ENCODE measurements at regions not wholly inside any gene's neighbourhood (a gene's known extent, or its start where the extent isn't known, plus 50 kb on each side); places are given as distances from the start of the nearest gene placed in this dataset.

GRCh38 chr3:40800343-40800742, 275.6 kb downstream of the ZNF621 start:
- DNase-seq (ENCODE audit: low read depth in 1 of 2, low spot score in 1 of 2) = no peak

- no peak for DNase-seq (ENCODE audit: low read depth in 1 of 2, low spot score in 1 of 2)
Observed at GRCh38 chr3:40801284-40801741, 276.6 kb downstream of the ZNF621 start.

GRCh38 chr3:40803311-40803710, 278.6 kb downstream of the ZNF621 start:
- DNase-seq (ENCODE audit: low read depth in 1 of 2, low spot score in 1 of 2) = no peak

GRCh38 chr3:40805456-40805855, 280.7 kb downstream of the ZNF621 start:
- DNase-seq (ENCODE audit: low read depth in 1 of 2, low spot score in 1 of 2) = no peak

- no peak for DNase-seq (ENCODE audit: low read depth in 1 of 2, low spot score in 1 of 2)
Observed at GRCh38 chr3:40810813-40811212, 286.1 kb downstream of the ZNF621 start.

- DNase-seq (ENCODE audit: low read depth in 1 of 2, low spot score in 1 of 2) = no peak
Observed at GRCh38 chr3:40817017-40817416, 292.3 kb downstream of the ZNF621 start.

- DNase-seq (ENCODE audit: low read depth in 1 of 2, low spot score in 1 of 2) = no peak
Observed at GRCh38 chr3:40821315-40821714, 296.6 kb downstream of the ZNF621 start.

- DNase-seq (ENCODE audit: low read depth in 1 of 2, low spot score in 1 of 2) = no peak
Observed at GRCh38 chr3:40827226-40827625, 302.5 kb downstream of the ZNF621 start.

- DNase-seq (ENCODE audit: low read depth in 1 of 2, low spot score in 1 of 2) = no peak
Observed at GRCh38 chr3:40827942-40828688, 303.4 kb downstream of the ZNF621 start.

- DNase-seq (ENCODE audit: low read depth in 1 of 2, low spot score in 1 of 2) = no peak
Observed at GRCh38 chr3:40828741-40829415, 304.1 kb downstream of the ZNF621 start.

- no peak for DNase-seq (ENCODE audit: low read depth in 1 of 2, low spot score in 1 of 2)
Observed at GRCh38 chr3:40829876-40830275, 305.1 kb downstream of the ZNF621 start.

- DNase-seq (ENCODE audit: low read depth in 1 of 2, low spot score in 1 of 2) = no peak
Observed at GRCh38 chr3:40837300-40837699, 312.5 kb downstream of the ZNF621 start.

GRCh38 chr3:40841131-40841530, 316.4 kb downstream of the ZNF621 start:
- DNase-seq (ENCODE audit: low read depth in 1 of 2, low spot score in 1 of 2) = no peak

GRCh38 chr3:40841570-40842109, 316.9 kb downstream of the ZNF621 start:
- DNase-seq (ENCODE audit: low read depth in 1 of 2, low spot score in 1 of 2) = no peak

GRCh38 chr3:40842714-40843113, 318.0 kb downstream of the ZNF621 start:
- DNase-seq (ENCODE audit: low read depth in 1 of 2, low spot score in 1 of 2) = no peak

- no peak for DNase-seq (ENCODE audit: low read depth in 1 of 2, low spot score in 1 of 2)
Observed at GRCh38 chr3:40843208-40843624, 318.5 kb downstream of the ZNF621 start.

GRCh38 chr3:40843851-40844548, 319.2 kb downstream of the ZNF621 start:
- no peak for DNase-seq (ENCODE audit: low read depth in 1 of 2, low spot score in 1 of 2)

GRCh38 chr3:40844896-40845295, 320.1 kb downstream of the ZNF621 start:
- no peak for DNase-seq (ENCODE audit: low read depth in 1 of 2, low spot score in 1 of 2)

- DNase-seq (ENCODE audit: low read depth in 1 of 2, low spot score in 1 of 2) = no peak
Observed at GRCh38 chr3:40845447-40845846, 320.7 kb downstream of the ZNF621 start.

- DNase-seq (ENCODE audit: low read depth in 1 of 2, low spot score in 1 of 2) = no peak
Observed at GRCh38 chr3:40845916-40846315, 321.2 kb downstream of the ZNF621 start.

- DNase-seq (ENCODE audit: low read depth in 1 of 2, low spot score in 1 of 2) = no peak
Observed at GRCh38 chr3:40846451-40846850, 321.7 kb downstream of the ZNF621 start.

- DNase-seq (ENCODE audit: low read depth in 1 of 2, low spot score in 1 of 2) = no peak
Observed at GRCh38 chr3:40847551-40847992, 322.8 kb downstream of the ZNF621 start.
